ENCODE measurements at regions not wholly inside any gene's neighbourhood (a gene's known extent, or its start where the extent isn't known, plus 50 kb on each side); places are given as distances from the start of the nearest gene placed in this dataset.

DNA sequence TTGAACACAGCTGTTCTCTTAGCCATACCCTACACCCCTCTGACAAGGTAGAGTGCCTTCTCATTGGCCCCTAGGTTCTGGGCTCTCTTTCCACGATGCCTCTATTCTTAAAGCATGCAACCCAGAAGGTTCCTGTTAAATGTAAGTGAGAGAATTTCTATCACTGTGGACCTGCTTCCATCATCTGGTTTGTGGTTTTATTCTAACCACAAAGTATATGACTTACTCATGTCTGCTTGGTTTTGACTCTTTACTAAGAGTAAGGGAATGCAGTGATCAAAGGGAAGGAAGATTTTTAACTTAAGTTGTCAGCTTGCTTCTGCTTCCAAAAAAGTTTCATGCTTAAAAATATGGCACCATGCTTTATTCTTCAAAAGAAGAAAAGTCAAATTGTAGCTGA lies 80.2 kb downstream of the ANKEF1 start:
- no peak for TF ChIP-seq POLR2A (IDR thresholded peaks at IDR 0.05)
- TF ChIP-seq, protein P1, sequence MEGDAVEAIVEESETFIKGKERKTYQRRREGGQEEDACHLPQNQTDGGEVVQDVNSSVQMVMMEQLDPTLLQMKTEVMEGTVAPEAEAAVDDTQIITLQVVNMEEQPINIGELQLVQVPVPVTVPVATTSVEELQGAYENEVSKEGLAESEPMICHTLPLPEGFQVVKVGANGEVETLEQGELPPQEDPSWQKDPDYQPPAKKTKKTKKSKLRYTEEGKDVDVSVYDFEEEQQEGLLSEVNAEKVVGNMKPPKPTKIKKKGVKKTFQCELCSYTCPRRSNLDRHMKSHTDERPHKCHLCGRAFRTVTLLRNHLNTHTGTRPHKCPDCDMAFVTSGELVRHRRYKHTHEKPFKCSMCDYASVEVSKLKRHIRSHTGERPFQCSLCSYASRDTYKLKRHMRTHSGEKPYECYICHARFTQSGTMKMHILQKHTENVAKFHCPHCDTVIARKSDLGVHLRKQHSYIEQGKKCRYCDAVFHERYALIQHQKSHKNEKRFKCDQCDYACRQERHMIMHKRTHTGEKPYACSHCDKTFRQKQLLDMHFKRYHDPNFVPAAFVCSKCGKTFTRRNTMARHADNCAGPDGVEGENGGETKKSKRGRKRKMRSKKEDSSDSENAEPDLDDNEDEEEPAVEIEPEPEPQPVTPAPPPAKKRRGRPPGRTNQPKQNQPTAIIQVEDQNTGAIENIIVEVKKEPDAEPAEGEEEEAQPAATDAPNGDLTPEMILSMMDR (IDR thresholded peaks at IDR 0.05), result no peak
